ENCODE measurements at regions not wholly inside any gene's neighbourhood (a gene's known extent, or its start where the extent isn't known, plus 50 kb on each side); places are given as distances from the start of the nearest gene placed in this dataset.

- no peak for DNase-seq
Observed at GRCh38 chr9:108130905-108131304, 641.3 kb upstream of the KLF4 start.

GRCh38 chr9:108125625-108126024 is 636.1 kb upstream of the KLF4 start:
- DNase-seq: no peak

GRCh38 chr9:108119530-108120113 is 630.1 kb upstream of the KLF4 start:
- no peak for DNase-seq

GRCh38 chr9:108117795-108118194 is 628.2 kb upstream of the KLF4 start:
- peak; percentile 70 for DNase-seq

- no peak for DNase-seq
Observed at GRCh38 chr9:108117306-108117705, 627.7 kb upstream of the KLF4 start.

- no peak for DNase-seq
Observed at GRCh38 chr9:108113596-108113995, 624.0 kb upstream of the KLF4 start.

- no peak for DNase-seq
Observed at GRCh38 chr9:108109927-108110690, 620.5 kb upstream of the KLF4 start.

GRCh38 chr9:108108852-108109448 is 619.4 kb upstream of the KLF4 start:
- DNase-seq: no peak

GRCh38 chr9:108108280-108108851 is 618.8 kb upstream of the KLF4 start:
- DNase-seq: no peak

- peak; percentile 33 for DNase-seq
Observed at GRCh38 chr9:108105885-108106284, 616.3 kb upstream of the KLF4 start.

- DNase-seq: peak; percentile 85
Observed at GRCh38 chr9:108104991-108105390, 615.4 kb upstream of the KLF4 start.

GRCh38 chr9:108103046-108103693 is 613.6 kb upstream of the KLF4 start:
- DNase-seq: no peak

GRCh38 chr9:108101410-108101809 is 611.8 kb upstream of the KLF4 start:
- no peak for DNase-seq

GRCh38 chr9:108100571-108100970 is 611.0 kb upstream of the KLF4 start:
- DNase-seq: no peak

GRCh38 chr9:108099854-108100253 is 610.3 kb upstream of the KLF4 start:
- no peak for DNase-seq

- no peak for DNase-seq
Observed at GRCh38 chr9:108095496-108095895, 605.9 kb upstream of the KLF4 start.

- DNase-seq: no peak
Observed at GRCh38 chr9:108094676-108094993, 605.1 kb upstream of the KLF4 start.

GRCh38 chr9:108093773-108094675 is 604.5 kb upstream of the KLF4 start:
- DNase-seq: peak; percentile 50

GRCh38 chr9:108088916-108089315 is 599.3 kb upstream of the KLF4 start:
- no peak for DNase-seq

- no peak for DNase-seq
Observed at GRCh38 chr9:108087781-108088180, 598.2 kb upstream of the KLF4 start.

- DNase-seq: no peak
Observed at GRCh38 chr9:108086624-108087023, 597.1 kb upstream of the KLF4 start.

- DNase-seq: no peak
Observed at GRCh38 chr9:108085294-108085693, 595.7 kb upstream of the KLF4 start.

Measured in NCI-H526 treated with DMSO at 0.1 percent for 48 hours (cell line).